Endothelial cell of umbilical vein (primary cell): ENCODE measurements at regions not wholly inside any gene's neighbourhood (a gene's known extent, or its start where the extent isn't known, plus 50 kb on each side); places are given as distances from the start of the nearest gene placed in this dataset.

ENCODE experiments used
- BruUV-seq: library from RNA; stranded (reverse); fragments of 400-500 nt; replicated peaks from 2 replicates; lab custom pipeline; 2021; lab: Mats Ljungman, UMichigan
- CTCF ChIA-PET: fragments of 300-600, 350-600 bp; sonication (Branson Sonifier 250); formaldehyde crosslinking; loops from one replicate; lab custom pipeline; 2021; ENCODE audit warnings: antibody characterized with exemption, inconsistent platforms; lab: Charles Lee
- POLR2A ChIA-PET: fragments of 300-600, 350-600 bp; sonication (Branson Sonifier 250); formaldehyde crosslinking; loops from one replicate; lab custom pipeline; 2021; ENCODE audit warnings: antibody characterized with exemption, inconsistent platforms; lab: Charles Lee
- DNase-seq: peaks from one replicate; pipeline ENCODE4 v3.0.0-alpha.2; 2011; ENCODE audit warnings: low read depth, low spot score
- FAIRE-seq: peaks from 2 replicates; lab custom pipeline; 2011; peaks lifted over from hg19 to GRCh38; lab: Jason Lieb, UNC
- H2AFZ ChIP-seq: 2 replicates; pipeline ENCODE4 v1.6.0; 2012; ENCODE audit warnings: low read depth, low read length, control low read depth, inconsistent platforms
- H3K27ac ChIP-seq: 2 replicates; pipeline ENCODE4 v1.5.1; 2011; ENCODE audit warnings: low read depth, mild to moderate bottlenecking, control low read depth, low read length, moderate library complexity; ENCODE audit not compliant: insufficient read depth
- H3K27me3 ChIP-seq, 2 experiments: 2 replicates each; pipeline versions ENCODE4 v1.6.0 to v1.6.1; 2011; ENCODE audit warnings: low read length in 2 of 2, mixed read lengths in 1 of 2; ENCODE audit not compliant: control insufficient read depth in 2 of 2, insufficient read depth in 2 of 2
- H3K36me3 ChIP-seq, 2 experiments: 2 replicates in 1 of 2; 3 replicates in 1 of 2; pipeline ENCODE4 v1.5.1; 2011; ENCODE audit warnings: low read length in 2 of 2, mild to moderate bottlenecking in 1 of 2, moderate library complexity in 1 of 2; ENCODE audit not compliant: control insufficient read depth in 2 of 2, insufficient read depth in 2 of 2; ENCODE audit errors: extremely low read depth in 1 of 2
- H3K4me1 ChIP-seq: 3 replicates; pipeline ENCODE4 v1.5.1; 2011; ENCODE audit warnings: mild to moderate bottlenecking, low read length; ENCODE audit not compliant: control insufficient read depth, insufficient read depth; ENCODE audit errors: extremely low read depth
- H3K4me2 ChIP-seq: 2 replicates; pipeline ENCODE4 v1.6.1; 2011; ENCODE audit warnings: low read length, control low read depth, mixed read lengths; ENCODE audit not compliant: insufficient read depth
- H3K4me3 ChIP-seq, 3 experiments: fragments of 200-600 bp in 1 of 3; sonication (generic), shearing (Covaris generic) in 1 of 3; replicated peaks in 1 of 3; 2 replicates each; pipeline ENCODE4 v1.5.1; 2011 to 2016; ENCODE audit warnings: control low read depth in 3 of 3, low read length in 3 of 3, mild to moderate bottlenecking in 2 of 3, inconsistent platforms in 1 of 3, low read depth in 1 of 3, moderate library complexity in 1 of 3; ENCODE audit not compliant: insufficient read depth in 1 of 3
- H3K79me2 ChIP-seq: 2 replicates; pipeline ENCODE4 v1.6.0; 2012; ENCODE audit warnings: low read length, inconsistent platforms; ENCODE audit not compliant: control insufficient read depth, insufficient read depth
- H3K9ac ChIP-seq: replicated peaks from 2 replicates; pipeline ENCODE3; 2011; ENCODE audit warnings: low read length, control low read depth; ENCODE audit not compliant: insufficient read depth; ENCODE audit errors: extremely low read depth
- H3K9me1 ChIP-seq: replicated peaks from 3 replicates; pipeline ENCODE4 v1.6.0; 2011; ENCODE audit warnings: mild to moderate bottlenecking, low read length; ENCODE audit not compliant: control insufficient read depth, insufficient read depth; ENCODE audit errors: extremely low read depth
- H3K9me3 ChIP-seq: replicated peaks from 2 replicates; pipeline ENCODE4 v1.5.1; 2012; ENCODE audit warnings: low read length, inconsistent platforms; ENCODE audit not compliant: control insufficient read depth, insufficient read depth
- H4K20me1 ChIP-seq: replicated peaks from 2 replicates; pipeline ENCODE3; 2011; ENCODE audit warnings: mild to moderate bottlenecking, low read length; ENCODE audit not compliant: control insufficient read depth, insufficient read depth; ENCODE audit errors: extremely low read depth
- CTCF ChIP-seq, 2 donors: IDR thresholded peaks; 1 replicate in 1 of 2; 2 replicates in 1 of 2; pipeline ENCODE4 v1.5.1; 2011; ENCODE audit warnings: low read length in 2 of 2, mild to moderate bottlenecking in 2 of 2, moderate library complexity in 2 of 2, control low read depth in 1 of 2, inconsistent platforms in 1 of 2, low read depth in 1 of 2; ENCODE audit not compliant: insufficient read depth in 1 of 2; ENCODE audit errors: extremely low read depth in 1 of 2
- EZH2 ChIP-seq: IDR thresholded peaks from 2 replicates; pipeline ENCODE4 v1.6.1; 2012; ENCODE audit warnings: borderline replicate concordance, low read depth, mild to moderate bottlenecking, moderate library complexity, low read length, inconsistent platforms; ENCODE audit not compliant: severe bottlenecking
- FOS ChIP-seq: IDR thresholded peaks from 2 replicates; pipeline ENCODE4 v1.6.1; 2011; ENCODE audit warnings: mild to moderate bottlenecking, low read length, moderate library complexity, borderline replicate concordance; ENCODE audit not compliant: insufficient read depth
- JUN ChIP-seq: IDR thresholded peaks from 2 replicates; pipeline ENCODE4 v1.6.1; 2011; ENCODE audit warnings: borderline replicate concordance, low read depth; ENCODE audit not compliant: insufficient read length, insufficient read depth
- MYC ChIP-seq: IDR thresholded peaks from one replicate; pipeline ENCODE4 v1.6.1; 2011; ENCODE audit warnings: mild to moderate bottlenecking, low read depth, low read length
- POLR2AphosphoS5 ChIP-seq: IDR thresholded peaks from 2 replicates; pipeline ENCODE4 v1.6.1; 2012; ENCODE audit warnings: low read depth, mild to moderate bottlenecking, control low read depth, low read length, moderate library complexity; ENCODE audit not compliant: insufficient read depth
- dilution Hi-C: fragments of 300-500 bp; cut with MboI; formaldehyde crosslinking; loops from one replicate; pipeline ENCODE4 v1.15.0; 2019; ENCODE audit warnings: low sequenced_read_pairs; ENCODE audit not compliant: extremely low pct_ligation_motif_present
- intact Hi-C: fragments of 100-400 bp; cut with micrococcal nuclease; formaldehyde crosslinking; loops from one replicate; pipeline ENCODE4 v1.10.0; 2022

GRCh38 chr15:85325834-85326233, 54.6 kb upstream of the AKAP13 start:
- Histone ChIP-seq H3K79me2 (no peaks in the 10 kb centered on the region), H3K4me1 (no peaks in the 10 kb centered on the region), H3K9me1 (no peaks in the 10 kb centered on the region), H3K36me3 (no peaks in the 10 kb centered on the region), H3K9me3 (no peaks in the 10 kb centered on the region), H3K9ac (no peak overlapping the region), H3K27ac (no peak overlapping the region), H3K4me3 (no peak overlapping the region), H3K4me2 (no peak overlapping the region), H3K27me3 (no peaks in the 10 kb centered on the region), H2AFZ (no peak overlapping the region), H4K20me1 (no peaks in the 10 kb centered on the region)
- POLR2A ChIA-PET, result no interaction called here
- dilution Hi-C loops (no loop called here), intact Hi-C loops (no loop called here)
- CTCF ChIA-PET, result interaction anchor here (0.9 to 1.1 kb wide), 3 partner anchors 8 to 56 kb away, joined by 3 to 4 read pairs (median 3); no protein-coding TSS in a partner anchor
- no peak for DNase-seq
- TF ChIP-seq JUN (no peak), EZH2 (no peak), MYC (no peak)
- no TSS peak for BruUV-seq
- FAIRE-seq, result no peak

GRCh38 chr15:85326291-85326690, 54.1 kb upstream of the AKAP13 start:
- DNase-seq (no peak), FAIRE-seq (no peak)
- dilution Hi-C loops (no loop called here), intact Hi-C loops (no loop called here)
- Histone ChIP-seq H3K27me3 (no peaks in the 10 kb centered on the region), H4K20me1 (no peaks in the 10 kb centered on the region), H3K4me2 (no peak overlapping the region), H3K9me1 (no peaks in the 10 kb centered on the region), H3K27ac (no peak overlapping the region), H3K9me3 (no peaks in the 10 kb centered on the region), H3K4me3 (no peak overlapping the region), H3K4me1 (peaks cover under 1% of the 10 kb centered on the region), H2AFZ (no peak overlapping the region), H3K9ac (no peak overlapping the region), H3K79me2 (no peaks in the 10 kb centered on the region), H3K36me3 (no peaks in the 10 kb centered on the region)
- ChIA-PET CTCF (interaction anchor here (0.9 to 1.1 kb wide), 3 partner anchors 8 to 30 kb away, joined by 3 to 4 read pairs (median 3); no protein-coding TSS in a partner anchor), POLR2A (no interaction called here)
- TF ChIP-seq CTCF (IDR thresholded peaks at IDR 0.05; ENCODE audit: extremely low read depth in 1 of 2, insufficient read depth in 1 of 2, low read depth in 1 of 2, low read length in 2 of 2) (no peak), MYC (no peak), FOS (no peak), POLR2AphosphoS5 (no peak)
- BruUV-seq, result no TSS peak
